Gastrocnemius medialis (tissue), 4 donors: ENCODE measurements at regions not wholly inside any gene's neighbourhood (a gene's known extent, or its start where the extent isn't known, plus 50 kb on each side); places are given as distances from the start of the nearest gene placed in this dataset.

ENCODE experiments used
- CTCF ChIP-seq, 5 experiments: fragments of 450-650 bp in 3 of 5; fragments of 200-600 bp in 2 of 5; sonication (generic) in 2 of 5; IDR thresholded peaks in 4 of 5; conservative IDR thresholded peaks in 1 of 5; 1 replicate in 4 of 5; 2 replicates in 1 of 5; pipeline ENCODE4 v1.5.1; 2016 to 2019; ENCODE audit warnings: antibody characterized with exemption in 5 of 5, mild to moderate bottlenecking in 3 of 5, moderate library complexity in 3 of 5
- POLR2A ChIP-seq, 2 donors: fragments of 450-650 bp; IDR thresholded peaks; one replicate each; pipeline ENCODE4 v1.6.1; 2017; ENCODE audit warnings: antibody characterized with exemption in 2 of 2, mild to moderate bottlenecking in 2 of 2, moderate library complexity in 2 of 2

- no peak for TF ChIP-seq CTCF (IDR thresholded peaks at IDR 0.05 in 4 of 5, conservative IDR thresholded peaks at IDR 0.05 in 1 of 5)
- TF ChIP-seq POLR2A (IDR thresholded peaks at IDR 0.05), result no peak
Observed at GRCh38 chr6:119484598-119484997, 135.0 kb upstream of the MAN1A1 start.
